B cell (primary cell): ENCODE measurements at regions not wholly inside any gene's neighbourhood (a gene's known extent, or its start where the extent isn't known, plus 50 kb on each side); places are given as distances from the start of the nearest gene placed in this dataset.

Source experiments
- ATAC-seq: fragments of 200-7000 bp; cut with Tn5 transposase; one replicate; pipeline ENCODE4 v1.10.0; 2021; ENCODE audit warnings: low read depth, mild to moderate bottlenecking, moderate number of reproducible peaks, moderate library complexity
- CTCF ChIA-PET: fragments of 350-600 bp; sonication (Branson Sonifier 250); formaldehyde crosslinking; loops from one replicate; lab custom pipeline; 2021; ENCODE audit warnings: antibody characterized with exemption, inconsistent platforms; lab: Charles Lee
- POLR2A ChIA-PET: fragments of 350-600 bp; sonication (Branson Sonifier 250); formaldehyde crosslinking; loops from one replicate; lab custom pipeline; 2021; ENCODE audit warnings: antibody characterized with exemption; lab: Charles Lee
- DNase-seq: peaks from one replicate; pipeline ENCODE4 v3.0.0; 2013
- H2AFZ ChIP-seq: 2 replicates; pipeline ENCODE4 v1.6.1; 2012; ENCODE audit warnings: mild to moderate bottlenecking, low read depth, low read length; ENCODE audit not compliant: insufficient read depth, poor library complexity, severe bottlenecking
- H3K27ac ChIP-seq, 2 donors: 1 replicate in 1 of 2; 2 replicates in 1 of 2; pipeline ENCODE4 v1.5.1; 2012 to 2013; ENCODE audit warnings: low read length in 2 of 2, mild to moderate bottlenecking in 2 of 2, moderate library complexity in 1 of 2
- H3K27me3 ChIP-seq, 4 experiments: fragments of 200-600 bp in 1 of 4; sonication (generic) in 1 of 4; replicated peaks in 1 of 4; 1 replicate in 2 of 4; 2 replicates in 2 of 4; pipeline versions ENCODE4 v1.6.1 to v1.7.0; 2013 to 2016; ENCODE audit warnings: low read length in 3 of 4, mild to moderate bottlenecking in 2 of 4, mixed read lengths in 1 of 4, moderate library complexity in 1 of 4; ENCODE audit not compliant: insufficient read depth in 4 of 4, control insufficient read depth in 3 of 4; ENCODE audit errors: control extremely low read depth in 1 of 4
- H3K36me3 ChIP-seq, 2 experiments: replicated peaks in 1 of 2; 1 replicate in 1 of 2; 2 replicates in 1 of 2; pipeline versions ENCODE4 v1.6.1 to v1.7.1; 2013; ENCODE audit warnings: low read length in 1 of 2; ENCODE audit not compliant: insufficient read depth in 2 of 2, control insufficient read depth in 1 of 2; ENCODE audit errors: control extremely low read depth in 1 of 2, extremely low read depth in 1 of 2
- H3K4me1 ChIP-seq, 2 donors: fragments of 200-600 bp in 1 of 2; sonication (generic) in 1 of 2; 1 replicate in 1 of 2; 2 replicates in 1 of 2; pipeline versions ENCODE4 v1.5.1 to v1.6.1; 2013 to 2017; ENCODE audit warnings: low read length in 2 of 2; ENCODE audit not compliant: control insufficient read depth in 2 of 2, insufficient read depth in 2 of 2
- H3K4me2 ChIP-seq: replicated peaks from 2 replicates; pipeline ENCODE3; 2012; ENCODE audit warnings: mild to moderate bottlenecking, low read depth, low read length; ENCODE audit not compliant: poor library complexity, severe bottlenecking
- H3K4me3 ChIP-seq, 5 experiments: fragments of 200-600 bp in 1 of 5; sonication (generic) in 1 of 5; 1 replicate in 3 of 5; 2 replicates in 2 of 5; pipeline versions ENCODE4 v1.5.1 to v1.7.0; 2011 to 2016; ENCODE audit warnings: low read length in 4 of 5, mild to moderate bottlenecking in 4 of 5, low read depth in 2 of 5, control low read depth in 1 of 5, moderate library complexity in 1 of 5; ENCODE audit not compliant: insufficient read depth in 1 of 5; ENCODE audit errors: control extremely low read depth in 1 of 5, extremely low read depth in 1 of 5
- H3K79me2 ChIP-seq: fragments of 200-600 bp; sonication (generic); one replicate; pipeline ENCODE4 v1.6.0; 2016; ENCODE audit warnings: low read length; ENCODE audit not compliant: control insufficient read depth, insufficient read depth
- H3K9ac ChIP-seq: fragments of 200-600 bp; sonication (generic); 2 replicates; pipeline ENCODE4 v1.6.1; 2017; ENCODE audit warnings: mild to moderate bottlenecking, low read length, moderate library complexity
- H3K9me3 ChIP-seq, 3 donors: one replicate each; pipeline versions ENCODE4 v1.6.1 to v1.7.1; 2013; ENCODE audit warnings: low read length in 2 of 3; ENCODE audit not compliant: control insufficient read depth in 2 of 3, insufficient read depth in 1 of 3; ENCODE audit errors: control extremely low read depth in 1 of 3
- H4K20me1 ChIP-seq: 2 replicates; pipeline ENCODE4 v1.6.0; 2012; ENCODE audit warnings: mild to moderate bottlenecking, low read length; ENCODE audit not compliant: insufficient read depth, control insufficient read depth, poor library complexity, severe bottlenecking
- H3K27ac Mint-ChIP-seq: one replicate; pipeline ENCODE4 v1.8.0; 2021; ENCODE audit warnings: mixed read lengths
- H3K27me3 Mint-ChIP-seq: one replicate; pipeline ENCODE4 v1.8.0; 2021; ENCODE audit warnings: mixed read lengths
- H3K4me1 Mint-ChIP-seq: one replicate; pipeline ENCODE4 v1.8.0; 2021; ENCODE audit warnings: mixed read lengths
- H3K4me3 Mint-ChIP-seq: one replicate; pipeline ENCODE4 v1.8.0; 2021; ENCODE audit warnings: mixed read lengths
- H3K9me3 Mint-ChIP-seq: one replicate; pipeline ENCODE4 v1.8.0; 2022; ENCODE audit warnings: mixed read lengths; ENCODE audit not compliant: insufficient read depth
- EZH2 ChIP-seq: IDR thresholded peaks from 2 replicates; pipeline ENCODE4 v1.6.1; 2012; ENCODE audit warnings: borderline replicate concordance, low read depth, mild to moderate bottlenecking, moderate library complexity, low read length; ENCODE audit not compliant: insufficient read depth, poor library complexity, severe bottlenecking
- WGBS: methylation state at CpG from one replicate; pipeline ENCODE4 v1.1.5; 2013; ENCODE audit warnings: missing lambda C conversion rate; ENCODE audit not compliant: insufficient coverage; 5-methylcytosine and 5-hydroxymethylcytosine counted together
- intact Hi-C: fragments of 100-400 bp; cut with micrococcal nuclease; formaldehyde crosslinking; loops from one replicate; pipeline ENCODE4 v1.10.0; 2022
- TF ChIP-seq, protein P1 (sequence below): fragments of 200-600 bp; IDR thresholded peaks from one replicate; pipeline ENCODE4 v1.8.0; 2022; ENCODE audit warnings: antibody characterized with exemption, mild to moderate bottlenecking

GRCh38 chr3:65246561-65246960, 558.8 kb upstream of the ADAMTS9 start:
- intact Hi-C loops, result no loop called here
- no peaks in the 10 kb centered on the region for H3K27me3 ChIP-seq
- ChIA-PET POLR2A (no interaction called here), CTCF (no interaction called here)
- Mint-ChIP-seq H3K4me1 (no peaks in the 10 kb centered on the region), H3K9me3 (peaks cover 9% of the 10 kb centered on the region), H3K4me3 (no peak overlapping the region), H3K27ac (no peak overlapping the region), H3K27me3 (no peaks in the 10 kb centered on the region)
- no peak overlapping the region for H2AFZ ChIP-seq
- H3K9me3 ChIP-seq, result peaks cover 0 to 3% (median 3%) of the 10 kb centered on the region in 3 donors
- TF ChIP-seq, protein P1, sequence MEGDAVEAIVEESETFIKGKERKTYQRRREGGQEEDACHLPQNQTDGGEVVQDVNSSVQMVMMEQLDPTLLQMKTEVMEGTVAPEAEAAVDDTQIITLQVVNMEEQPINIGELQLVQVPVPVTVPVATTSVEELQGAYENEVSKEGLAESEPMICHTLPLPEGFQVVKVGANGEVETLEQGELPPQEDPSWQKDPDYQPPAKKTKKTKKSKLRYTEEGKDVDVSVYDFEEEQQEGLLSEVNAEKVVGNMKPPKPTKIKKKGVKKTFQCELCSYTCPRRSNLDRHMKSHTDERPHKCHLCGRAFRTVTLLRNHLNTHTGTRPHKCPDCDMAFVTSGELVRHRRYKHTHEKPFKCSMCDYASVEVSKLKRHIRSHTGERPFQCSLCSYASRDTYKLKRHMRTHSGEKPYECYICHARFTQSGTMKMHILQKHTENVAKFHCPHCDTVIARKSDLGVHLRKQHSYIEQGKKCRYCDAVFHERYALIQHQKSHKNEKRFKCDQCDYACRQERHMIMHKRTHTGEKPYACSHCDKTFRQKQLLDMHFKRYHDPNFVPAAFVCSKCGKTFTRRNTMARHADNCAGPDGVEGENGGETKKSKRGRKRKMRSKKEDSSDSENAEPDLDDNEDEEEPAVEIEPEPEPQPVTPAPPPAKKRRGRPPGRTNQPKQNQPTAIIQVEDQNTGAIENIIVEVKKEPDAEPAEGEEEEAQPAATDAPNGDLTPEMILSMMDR, result no peak
- TF ChIP-seq EZH2, result no peak
- DNase-seq, result no peak
- H4K20me1 ChIP-seq, result no peaks in the 10 kb centered on the region
- H3K9ac ChIP-seq, result no peak overlapping the region
- no peak overlapping the region for H3K27ac ChIP-seq
- H3K4me3 ChIP-seq, result no peak overlapping the region
- no peaks in the 10 kb centered on the region for H3K36me3 ChIP-seq
- H3K79me2 ChIP-seq, result no peaks in the 10 kb centered on the region
- ATAC-seq, result no peak
- H3K4me2 ChIP-seq, result no peak overlapping the region
- H3K4me1 ChIP-seq, result no peaks in the 10 kb centered on the region
- 52% methylated on average over 2 of the region's 6 CpGs for WGBS

DNA sequence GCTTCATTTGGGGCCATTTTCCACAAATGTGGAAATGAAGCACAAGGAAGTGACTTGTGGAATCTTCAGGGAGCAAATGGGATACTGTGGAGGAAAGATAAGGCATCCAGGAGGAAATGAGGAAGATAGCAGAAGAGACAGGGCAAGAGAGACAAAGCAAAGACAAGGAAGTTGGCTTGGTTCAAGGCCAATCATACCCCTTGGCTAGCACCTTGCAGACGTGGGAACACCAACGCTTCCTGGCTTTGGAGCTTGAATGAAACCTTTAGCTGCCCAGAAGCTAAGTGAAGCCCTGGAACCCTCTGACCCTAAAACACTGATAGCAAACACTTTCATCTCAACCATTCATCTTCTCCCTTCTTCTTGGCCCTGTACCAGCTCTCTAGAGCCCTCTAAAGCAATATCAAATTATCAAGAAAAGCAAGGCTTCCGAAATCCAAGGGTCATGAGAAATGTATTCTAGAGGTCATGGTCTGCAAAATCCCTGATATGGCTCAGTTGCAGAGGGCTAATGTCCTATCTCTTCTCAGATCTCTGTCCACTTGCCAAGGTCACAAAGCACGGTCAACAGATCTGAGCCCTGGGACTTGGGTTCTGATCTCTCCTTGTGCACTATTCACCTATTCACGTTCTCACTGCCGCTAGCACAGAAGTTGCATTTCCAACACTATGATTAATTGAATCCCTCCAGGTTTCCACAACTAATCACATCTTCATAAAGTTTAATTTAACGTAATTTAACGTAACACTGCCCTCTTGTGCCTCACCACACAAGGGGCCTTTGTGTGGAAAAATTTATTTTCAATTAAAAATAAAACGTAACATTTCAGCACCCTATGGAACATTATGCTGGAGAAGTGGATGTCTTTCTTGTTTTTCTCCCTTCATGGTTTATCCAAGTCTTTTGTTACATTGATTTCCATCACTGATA, 557.6 kb upstream of the ADAMTS9 start:
- CTCF ChIA-PET, result no interaction called here

More for the DNA sequence above, 557.6 kb upstream of the ADAMTS9 start:
- intact Hi-C loops, result no loop called here
- peaks cover 11% of the 10 kb centered on the region for H3K9me3 Mint-ChIP-seq
- no peak overlapping the region for H3K4me3 ChIP-seq
- H3K4me1 Mint-ChIP-seq, result no peaks in the 10 kb centered on the region
- no peak overlapping the region for H3K27ac Mint-ChIP-seq
- no peaks in the 10 kb centered on the region for H4K20me1 ChIP-seq
- H2AFZ ChIP-seq, result no peak overlapping the region
- no peaks in the 10 kb centered on the region for H3K27me3 Mint-ChIP-seq
- no peak overlapping the region for H3K27ac ChIP-seq
- DNase-seq, result no peak
- no peaks in the 10 kb centered on the region for H3K36me3 ChIP-seq
- H3K9me3 ChIP-seq, result peaks cover 0 to 3% (median 3%) of the 10 kb centered on the region in 3 donors
- no peaks in the 10 kb centered on the region for H3K27me3 ChIP-seq
- POLR2A ChIA-PET, result no interaction called here
- TF ChIP-seq, protein P1, result no peak
- no peak for TF ChIP-seq EZH2
- H3K79me2 ChIP-seq, result no peaks in the 10 kb centered on the region
- no peaks in the 10 kb centered on the region for H3K4me1 ChIP-seq
- no peak overlapping the region for H3K4me2 ChIP-seq
- H3K4me3 Mint-ChIP-seq, result no peak overlapping the region
- no peak overlapping the region for H3K9ac ChIP-seq
- no peak for ATAC-seq
- WGBS, result 82% methylated on average over 6 of the region's 9 CpGs
